K562 (cell line): ENCODE measurements at regions not wholly inside any gene's neighbourhood (a gene's known extent, or its start where the extent isn't known, plus 50 kb on each side); places are given as distances from the start of the nearest gene placed in this dataset.

ENCODE experiments used
- ARID3A ChIP-seq: IDR thresholded peaks from 2 replicates; pipeline ENCODE4 v1.6.1; 2012; ENCODE audit warnings: low read depth, low read length, improper control_type of control experiment, borderline replicate concordance
- BCLAF1 ChIP-seq, 2 experiments: fragments of 450-650 bp in 1 of 2; IDR thresholded peaks; 2 replicates each; pipeline ENCODE4 v1.6.1; 2011 to 2017; ENCODE audit warnings: low read depth in 2 of 2, antibody characterized with exemption in 1 of 2, borderline replicate concordance in 1 of 2, low read length in 1 of 2, mild to moderate bottlenecking in 1 of 2, mixed read lengths in 1 of 2; ENCODE audit not compliant: control insufficient read depth in 1 of 2
- CBX2 ChIP-seq: fragments of 200-600 bp; sonication (generic); IDR thresholded peaks from one replicate; pipeline ENCODE4 v1.6.1; 2012; ENCODE audit warnings: mild to moderate bottlenecking, low read length, inconsistent platforms; ENCODE audit not compliant: insufficient read depth, poor library complexity, severe bottlenecking
- CXXC5 ChIP-seq: fragments of 250-450 bp; sonication (Bioruptor Pico); IDR thresholded peaks from 2 replicates; pipeline ENCODE4 v1.8.0; 2022; ENCODE audit warnings: inconsistent platforms, mild to moderate bottlenecking, moderate library complexity
- DLX4 ChIP-seq: fragments of 250-450 bp; sonication (Bioruptor Pico); IDR thresholded peaks from 2 replicates; pipeline ENCODE4 v1.6.1; 2021; ENCODE audit warnings: mild to moderate bottlenecking
- ELK3 ChIP-seq: fragments of 450-650 bp; formaldehyde crosslinking; IDR thresholded peaks from 2 replicates; pipeline ENCODE4 v1.4.0; 2020; ENCODE audit warnings: mild to moderate bottlenecking
- KDM5B ChIP-seq: fragments of 200-600 bp; sonication (generic); IDR thresholded peaks from 2 replicates; pipeline ENCODE4 v1.6.1; 2012; ENCODE audit warnings: low read depth, mild to moderate bottlenecking, moderate library complexity, low read length, control low read depth, inconsistent platforms; ENCODE audit not compliant: insufficient replicate concordance
- MAFG ChIP-seq: fragments of 450-650 bp; conservative IDR thresholded peaks from 2 replicates; pipeline ENCODE4 v1.6.1; 2016; ENCODE audit warnings: missing genetic modification characterization, missing compliant biosample characterization
- MBD2 ChIP-seq: sonication (generic); IDR thresholded peaks from 2 replicates; pipeline ENCODE4 v1.6.1; 2016; ENCODE audit warnings: low read depth, borderline replicate concordance
- NCOA2 ChIP-seq, 2 experiments: fragments of 450-650 bp; IDR thresholded peaks; 2 replicates each; pipeline ENCODE4 v1.6.1; 2018; ENCODE audit warnings: mild to moderate bottlenecking in 2 of 2, moderate library complexity in 1 of 2; ENCODE audit not compliant: partially characterized antibody in 2 of 2
- POLR2H ChIP-seq: IDR thresholded peaks from 2 replicates; pipeline ENCODE4 v1.6.1; 2016; ENCODE audit warnings: missing genetic modification characterization, low read depth, mild to moderate bottlenecking, control low read depth, missing compliant biosample characterization, moderate library complexity
- PTBP1 ChIP-seq: fragments of 200-400 bp; formaldehyde crosslinking; IDR thresholded peaks from 2 replicates; pipeline ENCODE4 v1.6.1; 2017; ENCODE audit warnings: low read depth, low read length
- RAD51 ChIP-seq: fragments of 450-650 bp; IDR thresholded peaks from 2 replicates; pipeline ENCODE4 v1.7.1; 2016; ENCODE audit warnings: low read depth, mild to moderate bottlenecking, borderline replicate concordance
- SRSF1 ChIP-seq: fragments of 200-400 bp; formaldehyde crosslinking; IDR thresholded peaks from 2 replicates; pipeline ENCODE4 v1.6.1; 2017; ENCODE audit warnings: mild to moderate bottlenecking, low read depth, low read length, moderate library complexity
- TSHZ1 ChIP-seq: fragments of 250-450 bp; sonication (Bioruptor Pico); IDR thresholded peaks from 2 replicates; pipeline ENCODE4 v1.4.0; 2020; ENCODE audit warnings: mild to moderate bottlenecking, moderate library complexity
- ZBTB17 ChIP-seq: fragments of 450-650 bp; formaldehyde crosslinking; IDR thresholded peaks from 2 replicates; pipeline ENCODE4 v1.4.0; 2020; ENCODE audit warnings: mild to moderate bottlenecking
- ZC3H8 ChIP-seq: fragments of 450-650 bp; IDR thresholded peaks from 2 replicates; pipeline ENCODE4 v1.6.1; 2017
- ZNF143 ChIP-seq: sonication (generic); formaldehyde crosslinking; IDR thresholded peaks from 2 replicates; pipeline ENCODE4 v1.9.0; 2022; ENCODE audit warnings: mild to moderate bottlenecking, missing genetic modification reagents

- peak in 1 of 2 experiments; percentile 70; a peak in 1 of 4 replicates for TF ChIP-seq BCLAF1 (IDR thresholded peaks at IDR 0.05; ENCODE audit: borderline replicate concordance in 1 of 2, control insufficient read depth in 1 of 2, low read depth in 2 of 2, low read length in 1 of 2)
- no peak for TF ChIP-seq KDM5B
- TF ChIP-seq MAFG, result no peak
- no peak for TF ChIP-seq POLR2H (tag)
- TF ChIP-seq CBX2, result no peak
- no peak; the same call in 1 of the 2 replicates for TF ChIP-seq RAD51
- TF ChIP-seq ZBTB17 (CRISPR knock-in tag), result no peak
- TF ChIP-seq NCOA2 (IDR thresholded peaks at IDR 0.05; ENCODE audit: partially characterized antibody in 2 of 2), result peak in 1 of 2 experiments; percentile 73
- TF ChIP-seq ZC3H8, result no peak
- 0 out of 2 replicates have a peak, but pooled peaks have one; percentile 31 for TF ChIP-seq ARID3A
- peak; percentile 67 for TF ChIP-seq CXXC5 (CRISPR knock-in tag)
- TF ChIP-seq ELK3 (CRISPR knock-in tag), result no peak
- no peak for TF ChIP-seq DLX4
- TF ChIP-seq PTBP1, result no peak
- no peak for TF ChIP-seq SRSF1
- TF ChIP-seq TSHZ1, result no peak
- 0 out of 2 replicates have a peak, but pooled peaks have one; percentile 32 for TF ChIP-seq MBD2
- TF ChIP-seq ZNF143, result no peak
Measured at GRCh38 chr17:27381007-27381501, 75.2 kb upstream of the KSR1 start (continued).
